T follicular helper cell (primary cell): ENCODE measurements at regions not wholly inside any gene's neighbourhood (a gene's known extent, or its start where the extent isn't known, plus 50 kb on each side); places are given as distances from the start of the nearest gene placed in this dataset.

Experiments
- DNase-seq: peaks from one replicate; pipeline ENCODE4 v3.0.0-alpha.2; 2020; ENCODE audit warnings: low read depth

GRCh38 chr6:85396159-85396808 is 53.6 kb upstream of the NT5E start:
- DNase-seq, result no peak

- no peak for DNase-seq
Observed at GRCh38 chr6:85395746-85396145, 54.1 kb upstream of the NT5E start.

- DNase-seq, result no peak
Observed at GRCh38 chr6:85394853-85395538, 54.9 kb upstream of the NT5E start.

GRCh38 chr6:85394199-85394598 is 55.7 kb upstream of the NT5E start:
- no peak for DNase-seq

- DNase-seq, result no peak
Observed at GRCh38 chr6:85392379-85392778, 57.5 kb upstream of the NT5E start.

- no peak for DNase-seq
Observed at GRCh38 chr6:85390775-85391174, 59.1 kb upstream of the NT5E start.

GRCh38 chr6:85390105-85390728 is 59.7 kb upstream of the NT5E start:
- DNase-seq, result no peak

GRCh38 chr6:85389151-85389797 is 60.6 kb upstream of the NT5E start:
- no peak for DNase-seq

GRCh38 chr6:85388531-85388930 is 61.4 kb upstream of the NT5E start:
- no peak for DNase-seq

GRCh38 chr6:85385636-85386315 is 64.1 kb upstream of the NT5E start:
- no peak for DNase-seq

- DNase-seq, result no peak
Observed at GRCh38 chr6:85383042-85383441, 66.8 kb upstream of the NT5E start.

GRCh38 chr6:85382541-85382940 is 67.3 kb upstream of the NT5E start:
- DNase-seq, result no peak

- no peak for DNase-seq
Observed at GRCh38 chr6:85372915-85373270, 77.0 kb upstream of the NT5E start.

GRCh38 chr6:85372188-85372914 is 77.5 kb upstream of the NT5E start:
- DNase-seq, result no peak

GRCh38 chr6:85368631-85369030 is 81.3 kb upstream of the NT5E start:
- DNase-seq, result no peak

- no peak for DNase-seq
Observed at GRCh38 chr6:85364344-85364743, 85.5 kb upstream of the NT5E start.

GRCh38 chr6:85363870-85364269 is 86.0 kb upstream of the NT5E start:
- DNase-seq, result no peak

- DNase-seq, result no peak
Observed at GRCh38 chr6:85362652-85363310, 87.1 kb upstream of the NT5E start.

- no peak for DNase-seq
Observed at GRCh38 chr6:85361643-85362014, 88.3 kb upstream of the NT5E start.

- no peak for DNase-seq
Observed at GRCh38 chr6:85360794-85361642, 88.9 kb upstream of the NT5E start.
